Right lobe of liver (tissue), 6 donors: ENCODE measurements at regions not wholly inside any gene's neighbourhood (a gene's known extent, or its start where the extent isn't known, plus 50 kb on each side); places are given as distances from the start of the nearest gene placed in this dataset.

Experiments
- ATAC-seq, 4 donors: fragments of 200-7000 bp; cut with Tn5 transposase; one replicate each; pipeline ENCODE4 v1.9.1; 2020; ENCODE audit warnings: mild to moderate bottlenecking in 4 of 4, moderate library complexity in 4 of 4
- DNase-seq, 3 donors: peaks; one replicate each; pipeline ENCODE4 v3.0.0-alpha.2; 2020
- H3K27ac ChIP-seq, 3 donors: fragments of 200-600 bp; one replicate each; pipeline ENCODE4 v1.8.0; 2022
- H3K27me3 ChIP-seq, 2 donors: fragments of 200-600 bp; one replicate each; pipeline ENCODE4 v1.8.0; 2022
- H3K36me3 ChIP-seq, 4 donors: fragments of 200-600 bp; sonication (generic) in 1 of 4; one replicate each; pipeline versions ENCODE4 v1.5.1 to v1.8.0; 2017 to 2022; ENCODE audit warnings: control low read depth in 1 of 4
- H3K4me1 ChIP-seq, 4 donors: fragments of 200-600 bp; sonication (generic) in 1 of 4; one replicate each; pipeline versions ENCODE4 v1.5.1 to v1.8.0; 2017 to 2022; ENCODE audit warnings: control low read depth in 1 of 4
- H3K4me3 ChIP-seq, 3 donors: fragments of 200-600 bp; one replicate each; pipeline ENCODE4 v1.8.0; 2022
- H3K9me3 ChIP-seq, 4 donors: fragments of 200-600 bp; sonication (generic) in 1 of 4; one replicate each; pipeline versions ENCODE4 v1.5.1 to v1.8.0; 2017 to 2022; ENCODE audit warnings: control low read depth in 1 of 4
- CTCF ChIP-seq, 4 donors: fragments of 200-600 bp in 3 of 4; fragments of 450-650 bp in 1 of 4; IDR thresholded peaks; one replicate each; pipeline versions ENCODE4 v1.5.1 to v1.8.0; 2016 to 2022; ENCODE audit warnings: antibody characterized with exemption in 4 of 4, mild to moderate bottlenecking in 2 of 4
- POLR2A ChIP-seq: fragments of 450-650 bp; IDR thresholded peaks from one replicate; pipeline ENCODE4 v1.6.1; 2017; ENCODE audit warnings: antibody characterized with exemption, mild to moderate bottlenecking
- WGBS: methylation state at CpG from one replicate; pipeline ENCODE4 v1.1.6; 2018; ENCODE audit warnings: low coverage, low lambda C conversion rate; ENCODE audit not compliant: insufficient coverage; ENCODE audit errors: missing lambda C conversion rate; 5-methylcytosine and 5-hydroxymethylcytosine counted together
- intact Hi-C, 2 donors: fragments of 100-400 bp; cut with DNase I; formaldehyde crosslinking; loops; one replicate each; pipeline versions ENCODE4 v1.11.2 to v1.14.1; 2022
- donor health status: DM: no; HTN: yes; CAD: no.
- donor health status: DM: no; HTN: no; CAD: no.
- donor health status: DM: no; HTN: no; CAD: no.
- donor health status: DM: no; HTN: yes; CAD: no.
- donor health status: DM: no; HTN: yes; CAD: no.

GRCh38 chr9:11506980-11507379 is 894.2 kb upstream of the PTPRD start:
- Histone ChIP-seq H3K27me3 (no peaks in the 10 kb centered on the region), H3K36me3 (no peaks in the 10 kb centered on the region), H3K9me3 (no peaks in the 10 kb centered on the region), H3K27ac (no peak overlapping the region), H3K4me3 (no peak overlapping the region), H3K4me1 (no peaks in the 10 kb centered on the region)
- DNase-seq (no peak), ATAC-seq (no peak)
- intact Hi-C loops: no loop called here
- WGBS: 35% methylated on average over 2 of the region's 2 CpGs
- TF ChIP-seq CTCF (IDR thresholded peaks at IDR 0.05): no peak
- no peak for TF ChIP-seq POLR2A

GRCh38 chr9:11537566-11537965 is 924.8 kb upstream of the PTPRD start:
- Histone ChIP-seq H3K27ac (no peak overlapping the region), H3K4me3 (no peak overlapping the region), H3K36me3 (no peaks in the 10 kb centered on the region), H3K9me3 (no peaks in the 10 kb centered on the region), H3K4me1 (no peaks in the 10 kb centered on the region), H3K27me3 (no peaks in the 10 kb centered on the region)
- intact Hi-C loops: no loop called here
- ATAC-seq: no peak
- TF ChIP-seq POLR2A (no peak), CTCF (IDR thresholded peaks at IDR 0.05) (no peak)
- no peak for DNase-seq

GRCh38 chr9:11542781-11543180 is 930.0 kb upstream of the PTPRD start:
- H3K27ac ChIP-seq: no peak overlapping the region
- no peaks in the 10 kb centered on the region for H3K9me3 ChIP-seq
- ATAC-seq (no peak), DNase-seq (no peak)
- TF ChIP-seq CTCF (IDR thresholded peaks at IDR 0.05) (no peak), POLR2A (no peak)
- no peaks in the 10 kb centered on the region for H3K36me3 ChIP-seq
- no peak overlapping the region for H3K4me3 ChIP-seq
- intact Hi-C loops: loop anchor here in 1 of 2 donors (10.0 kb wide), 1 partner anchor 92 kb away; no protein-coding TSS in a partner anchor
- H3K4me1 ChIP-seq: no peaks in the 10 kb centered on the region
- H3K27me3 ChIP-seq: no peaks in the 10 kb centered on the region

- 22% methylated on average over 3 of the region's 3 CpGs for WGBS
- Histone ChIP-seq H3K27me3 (no peaks in the 10 kb centered on the region), H3K27ac (no peak overlapping the region), H3K36me3 (no peaks in the 10 kb centered on the region), H3K4me1 (no peaks in the 10 kb centered on the region), H3K9me3 (no peaks in the 10 kb centered on the region), H3K4me3 (no peak overlapping the region)
- DNase-seq (no peak), ATAC-seq (no peak)
- no peak for TF ChIP-seq CTCF (IDR thresholded peaks at IDR 0.05)
- TF ChIP-seq POLR2A: no peak
- intact Hi-C loops: loop anchor here in 1 of 2 donors (10.0 kb wide), 1 partner anchor 89 kb away; no protein-coding TSS in a partner anchor
Observed at GRCh38 chr9:11546231-11546630, 933.4 kb upstream of the PTPRD start.

- ATAC-seq: peak in 1 of 4 donors; percentile 24
- TF ChIP-seq CTCF (IDR thresholded peaks at IDR 0.05): no peak
- Histone ChIP-seq H3K27ac (no peak overlapping the region), H3K4me1 (no peaks in the 10 kb centered on the region), H3K9me3 (no peaks in the 10 kb centered on the region), H3K4me3 (no peak overlapping the region), H3K36me3 (no peaks in the 10 kb centered on the region), H3K27me3 (no peaks in the 10 kb centered on the region)
- intact Hi-C loops: loop anchor here in 1 of 2 donors (10.0 kb wide), 1 partner anchor 85 kb away; no protein-coding TSS in a partner anchor
- no peak for DNase-seq
- 33% methylated on average over 1 of the region's 7 CpGs for WGBS
Observed at GRCh38 chr9:11549311-11549794, 936.6 kb upstream of the PTPRD start.
